SJSA1 (cell line): ENCODE measurements at regions not wholly inside any gene's neighbourhood (a gene's known extent, or its start where the extent isn't known, plus 50 kb on each side); places are given as distances from the start of the nearest gene placed in this dataset.
"Not testable (repeated sequence)": the region's sequence is repeated elsewhere in the genome, so short reads cannot be mapped to it uniquely, and the experiment has no call there.

Experiments used
- DNase-seq, 2 experiments: peaks; one replicate each; pipeline ENCODE4 v3.0.0-alpha.2; 2015 to 2020; ENCODE audit warnings: low spot score in 2 of 2, low read depth in 1 of 2
- H3K27ac ChIP-seq: fragments of 250-450 bp; sonication (Bioruptor Pico); 2 replicates; pipeline ENCODE4 v1.5.1; 2020; ENCODE audit warnings: mild to moderate bottlenecking, moderate library complexity
- H3K27me3 ChIP-seq: fragments of 250-450 bp; sonication (Bioruptor Pico); replicated peaks from 2 replicates; pipeline ENCODE4 v1.5.1; 2020; ENCODE audit warnings: mild to moderate bottlenecking, moderate library complexity
- H3K36me3 ChIP-seq: fragments of 250-450 bp; sonication (Bioruptor Pico); 2 replicates; pipeline ENCODE4 v1.5.1; 2020; ENCODE audit warnings: mild to moderate bottlenecking
- H3K4me1 ChIP-seq: fragments of 250-450 bp; sonication (Bioruptor Pico); replicated peaks from 2 replicates; pipeline ENCODE4 v1.6.1; 2021; ENCODE audit warnings: mild to moderate bottlenecking
- H3K4me3 ChIP-seq: fragments of 250-450 bp; sonication (Bioruptor Pico); 2 replicates; pipeline ENCODE4 v1.5.1; 2020; ENCODE audit warnings: mild to moderate bottlenecking
- H3K9me3 ChIP-seq: fragments of 250-450 bp; sonication (Bioruptor Pico); replicated peaks from 2 replicates; pipeline ENCODE4 v1.5.1; 2020; ENCODE audit warnings: mild to moderate bottlenecking

DNA sequence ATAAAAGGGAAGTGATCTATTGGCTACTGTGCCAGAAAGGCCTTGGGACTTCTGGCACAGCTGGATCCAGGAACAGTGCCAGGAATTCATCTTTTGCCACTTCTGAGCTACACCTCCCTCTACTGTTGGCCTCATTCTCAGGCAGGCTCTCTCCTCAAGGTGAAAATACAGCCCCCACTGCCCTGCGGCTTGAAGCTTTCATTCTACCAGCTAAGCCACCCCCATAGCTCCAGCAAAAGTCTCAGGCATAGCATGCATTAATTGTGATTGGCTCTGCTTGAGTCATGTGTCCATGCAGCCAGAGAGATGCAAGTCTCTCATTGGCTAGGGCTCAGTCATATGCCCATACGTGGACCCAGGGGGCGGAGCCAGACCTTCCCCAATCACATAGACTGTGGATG is 142.4 kb downstream of the TPRA1 start:
- no peaks in the 10 kb centered on the region for H3K4me1 ChIP-seq
- DNase-seq, result no peak
- no peak overlapping the region for H3K4me3 ChIP-seq
- no peak overlapping the region for H3K27ac ChIP-seq
- no peaks in the 10 kb centered on the region for H3K36me3 ChIP-seq
- no peaks in the 10 kb centered on the region for H3K9me3 ChIP-seq
- peaks cover 3% of the 10 kb centered on the region; the same call in 1 of the 2 replicates for H3K27me3 ChIP-seq

DNA sequence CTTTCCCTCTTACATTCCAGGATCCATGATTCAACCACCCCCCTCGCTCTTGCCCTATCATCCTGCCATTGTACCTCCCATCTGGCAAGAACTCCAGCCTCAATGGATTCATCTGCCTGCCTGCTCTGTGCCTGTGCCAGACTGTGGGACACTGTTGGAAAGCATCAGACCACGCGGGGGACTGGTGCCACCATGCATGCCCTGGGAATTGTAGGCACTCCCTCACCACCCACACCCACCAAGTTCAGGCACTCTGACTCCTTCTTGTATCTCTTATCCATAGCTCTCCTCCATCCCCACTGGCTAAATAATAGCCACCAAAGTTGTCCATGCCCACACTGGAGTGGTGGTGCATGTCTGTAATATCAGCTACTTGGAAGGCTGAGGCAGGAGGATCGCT is 143.8 kb downstream of the TPRA1 start:
- Histone ChIP-seq H3K9me3 (no peaks in the 10 kb centered on the region), H3K36me3 (no peaks in the 10 kb centered on the region), H3K27ac (no peak overlapping the region), H3K4me1 (no peaks in the 10 kb centered on the region), H3K27me3 (peaks cover 3% of the 10 kb centered on the region; the same call in 1 of the 2 replicates), H3K4me3 (no peak overlapping the region)
- DNase-seq, result no peak

DNA sequence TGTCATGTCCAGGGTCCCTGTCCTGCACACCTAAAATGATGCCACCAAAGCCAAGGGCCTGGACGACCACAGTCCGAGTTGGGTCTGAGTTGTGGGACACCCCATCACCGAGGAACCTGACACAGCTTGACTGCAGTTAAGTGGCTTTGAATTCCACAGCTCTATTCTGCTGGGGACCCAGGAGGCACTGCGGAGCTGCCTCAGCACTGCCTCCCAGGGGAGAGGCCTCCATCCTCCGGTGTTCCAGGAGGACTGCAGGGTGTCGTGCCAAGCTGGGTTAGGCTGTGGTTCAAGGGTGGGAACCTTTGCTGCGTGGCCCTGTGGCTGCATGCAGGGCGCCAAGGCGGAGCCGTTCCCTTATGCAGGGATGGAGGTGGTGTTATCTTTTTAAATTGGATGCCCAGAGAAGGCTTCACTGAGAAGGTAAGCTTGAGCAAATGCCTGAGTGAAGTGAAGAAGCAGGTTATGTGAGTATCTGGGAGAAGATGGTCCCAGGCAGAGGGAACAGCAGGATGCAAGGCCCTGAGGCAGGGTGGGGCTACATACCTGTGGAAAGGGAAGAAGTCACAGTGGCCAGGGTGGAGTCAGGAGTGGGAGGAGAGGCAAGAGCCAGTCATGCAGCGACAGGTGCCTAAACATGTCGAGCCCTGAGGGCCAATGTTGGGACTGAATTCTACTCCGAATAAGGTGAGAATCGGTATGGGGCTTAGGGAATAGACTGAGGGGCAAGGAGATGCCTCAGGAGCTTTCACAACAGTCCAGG is 144.8 kb downstream of the TPRA1 start:
- H3K27ac ChIP-seq, result no peak overlapping the region
- peaks cover 3% of the 10 kb centered on the region; the same call in 1 of the 2 replicates for H3K27me3 ChIP-seq
- no peak for DNase-seq
- no peaks in the 10 kb centered on the region for H3K9me3 ChIP-seq
- H3K4me3 ChIP-seq, result no peak overlapping the region
- H3K36me3 ChIP-seq, result no peaks in the 10 kb centered on the region
- no peaks in the 10 kb centered on the region for H3K4me1 ChIP-seq

DNA sequence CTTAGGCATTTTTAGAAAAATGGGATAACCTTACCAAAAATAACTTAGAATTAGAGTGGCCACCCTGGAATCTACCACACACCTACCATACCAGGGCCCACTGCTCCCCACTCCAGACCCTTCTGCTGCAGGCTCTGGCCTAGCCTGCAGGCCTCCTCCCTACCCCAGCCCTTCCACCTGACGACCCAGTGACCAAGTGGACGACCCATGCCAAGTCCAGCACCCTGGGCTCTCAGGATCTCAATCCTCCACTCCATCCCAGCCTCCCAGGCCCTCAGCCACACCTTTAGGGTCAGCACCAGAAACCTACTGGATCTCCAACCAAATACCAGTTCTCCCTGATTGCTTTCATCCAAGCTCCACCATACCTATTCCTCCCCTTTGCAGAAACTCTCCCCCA is 145.8 kb downstream of the TPRA1 start:
- no peak overlapping the region for H3K27ac ChIP-seq
- no peaks in the 10 kb centered on the region for H3K36me3 ChIP-seq
- no peaks in the 10 kb centered on the region for H3K9me3 ChIP-seq
- H3K27me3 ChIP-seq, result peaks cover 3% of the 10 kb centered on the region; the same call in 1 of the 2 replicates
- DNase-seq, result peak in 1 of 2 experiments; percentile 14
- H3K4me1 ChIP-seq, result no peaks in the 10 kb centered on the region
- H3K4me3 ChIP-seq, result no peak overlapping the region

DNA sequence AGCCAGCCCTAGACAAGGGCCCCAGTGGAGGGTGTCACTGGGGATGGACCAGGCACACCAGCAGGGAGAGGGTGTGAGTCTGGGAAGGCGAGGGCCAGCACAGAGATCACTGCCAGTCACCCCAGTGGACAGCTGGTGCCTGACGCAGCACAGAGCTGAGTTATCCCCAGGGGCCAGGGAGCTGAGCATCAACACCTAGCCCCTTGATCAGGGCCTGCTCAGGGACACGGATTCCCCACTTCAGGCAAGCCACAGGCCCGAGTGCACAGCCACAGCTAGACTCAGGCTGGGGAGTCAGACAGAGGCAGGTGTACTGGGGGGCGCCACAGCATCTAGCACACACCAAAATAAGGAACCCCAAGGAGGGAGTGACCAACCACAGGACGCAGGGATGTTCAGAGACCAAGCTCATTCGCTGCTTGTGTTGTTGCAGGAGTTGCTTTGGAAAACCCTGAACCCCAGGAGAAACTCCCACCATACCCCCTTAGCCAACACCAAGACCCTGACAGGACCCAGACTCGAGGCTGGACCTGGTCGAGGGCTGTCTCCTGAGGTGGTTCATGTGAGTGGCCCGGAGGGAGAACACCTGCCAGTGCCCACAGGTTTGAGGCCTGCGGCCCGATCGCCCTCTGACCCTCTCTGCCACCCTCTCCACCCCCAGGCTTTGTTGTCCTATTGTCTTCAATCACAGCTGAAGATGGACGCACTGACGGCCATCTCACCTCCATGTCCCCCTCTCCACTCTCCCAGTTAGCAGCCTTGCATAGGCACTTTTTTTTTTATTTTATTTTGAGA is 146.8 kb downstream of the TPRA1 start:
- Histone ChIP-seq H3K36me3 (no peaks in the 10 kb centered on the region), H3K27me3 (peaks cover 3% of the 10 kb centered on the region; the same call in 1 of the 2 replicates), H3K27ac (no peak overlapping the region), H3K9me3 (no peaks in the 10 kb centered on the region), H3K4me1 (no peaks in the 10 kb centered on the region), H3K4me3 (no peak overlapping the region)
- peak in 1 of 2 experiments; percentile 19 for DNase-seq

DNA sequence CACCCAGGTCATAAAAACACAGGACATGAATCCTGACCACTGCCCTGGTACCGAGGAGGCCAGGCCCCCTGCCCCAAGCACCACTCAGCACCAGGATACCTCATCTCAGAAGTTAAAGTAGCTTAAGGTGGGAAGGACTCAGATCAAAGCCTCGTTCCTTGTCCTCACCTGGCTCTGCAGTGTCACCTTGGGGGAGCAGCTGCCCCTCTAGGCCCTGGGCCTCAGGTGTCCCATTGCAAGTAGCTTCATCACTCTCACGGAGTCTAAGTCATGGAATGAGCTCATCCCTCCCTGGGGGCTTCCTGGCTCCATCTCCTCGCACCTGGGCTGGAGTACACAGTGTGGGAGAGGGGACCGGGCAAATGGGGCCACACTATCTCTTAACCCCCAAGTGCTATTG is 148.0 kb downstream of the TPRA1 start:
- Histone ChIP-seq H3K27me3 (peaks cover under 1% of the 10 kb centered on the region; the same call in 1 of the 2 replicates), H3K9me3 (no peaks in the 10 kb centered on the region), H3K27ac (no peak overlapping the region), H3K4me3 (no peak overlapping the region), H3K36me3 (no peaks in the 10 kb centered on the region), H3K4me1 (no peaks in the 10 kb centered on the region)
- no peak for DNase-seq

DNA sequence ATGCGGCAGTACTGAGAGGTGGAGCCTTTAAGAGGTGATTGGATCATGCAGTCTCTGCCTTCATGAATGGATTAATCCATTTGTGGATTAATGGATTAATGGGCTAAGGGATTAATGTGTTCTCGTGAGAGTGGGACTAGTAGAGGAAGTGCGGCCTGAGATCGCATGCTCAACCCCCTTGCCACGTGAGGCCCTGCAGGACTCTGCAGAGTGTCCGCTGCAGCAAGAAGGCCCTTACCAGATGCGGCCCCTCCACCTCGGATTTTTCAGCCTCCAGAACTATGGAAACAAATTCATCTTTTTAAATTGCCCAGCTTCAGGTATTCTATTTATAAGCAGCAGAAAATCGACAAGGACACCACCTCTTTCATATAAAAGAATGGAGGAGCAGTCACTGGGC is 148.8 kb downstream of the TPRA1 start:
- DNase-seq, result peak in 1 of 2 experiments; percentile 13
- Histone ChIP-seq H3K9me3 (no peaks in the 10 kb centered on the region), H3K27me3 (no peaks in the 10 kb centered on the region), H3K27ac (no peak overlapping the region), H3K36me3 (no peaks in the 10 kb centered on the region), H3K4me3 (no peak overlapping the region), H3K4me1 (no peaks in the 10 kb centered on the region)

DNA sequence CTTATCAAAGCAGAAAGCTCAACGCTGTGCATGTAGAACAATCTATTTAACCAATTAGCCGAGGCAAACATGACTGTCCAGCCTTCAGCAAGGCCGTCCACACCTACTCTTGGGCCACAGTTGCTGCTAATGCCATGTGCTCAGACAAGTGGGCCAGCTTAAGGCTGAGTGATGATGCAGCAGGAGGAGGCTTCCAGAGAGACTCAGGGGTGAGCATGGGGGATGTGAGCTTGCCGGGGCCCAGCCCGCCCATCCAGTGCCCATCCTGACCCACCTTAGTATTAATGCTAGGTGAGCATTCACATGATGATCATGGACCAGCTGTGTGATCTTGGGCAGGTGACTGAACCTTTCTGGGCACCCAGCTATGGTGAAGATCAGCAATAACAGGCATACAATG is 150.1 kb downstream of the TPRA1 start:
- no peak overlapping the region for H3K4me3 ChIP-seq
- no peaks in the 10 kb centered on the region for H3K9me3 ChIP-seq
- H3K27me3 ChIP-seq, result 0 out of 2 replicates have a peak, but pooled peaks cover 4% of the 10 kb centered on the region
- DNase-seq, result no peak
- no peaks in the 10 kb centered on the region for H3K4me1 ChIP-seq
- H3K27ac ChIP-seq, result no peak overlapping the region
- H3K36me3 ChIP-seq, result no peaks in the 10 kb centered on the region

DNA sequence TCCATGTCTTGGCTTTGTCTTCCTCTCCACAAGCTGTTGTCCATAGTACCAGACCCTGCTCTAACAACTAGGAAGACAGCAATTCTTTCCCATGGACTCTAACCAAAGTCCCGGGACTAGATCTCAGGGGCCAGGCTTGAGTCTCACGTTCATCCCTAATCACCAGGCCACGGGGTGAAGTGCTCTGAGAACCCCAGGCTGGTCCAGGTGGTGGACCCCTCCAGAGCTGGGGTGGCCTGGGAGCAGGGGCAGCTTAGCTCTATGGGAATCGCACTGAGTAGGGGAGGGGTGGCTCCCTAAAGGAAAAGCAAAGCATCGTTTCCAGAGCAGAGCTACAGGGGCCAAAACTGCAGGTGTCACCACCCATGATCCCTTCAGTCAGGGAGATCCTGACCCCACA is 150.9 kb downstream of the TPRA1 start:
- no peaks in the 10 kb centered on the region for H3K9me3 ChIP-seq
- no peak overlapping the region for H3K4me3 ChIP-seq
- peak in 1 of 2 experiments; percentile 21 for DNase-seq
- H3K36me3 ChIP-seq, result no peaks in the 10 kb centered on the region
- H3K27me3 ChIP-seq, result 0 out of 2 replicates have a peak, but pooled peaks cover 4% of the 10 kb centered on the region
- H3K27ac ChIP-seq, result no peak overlapping the region
- no peaks in the 10 kb centered on the region for H3K4me1 ChIP-seq

DNA sequence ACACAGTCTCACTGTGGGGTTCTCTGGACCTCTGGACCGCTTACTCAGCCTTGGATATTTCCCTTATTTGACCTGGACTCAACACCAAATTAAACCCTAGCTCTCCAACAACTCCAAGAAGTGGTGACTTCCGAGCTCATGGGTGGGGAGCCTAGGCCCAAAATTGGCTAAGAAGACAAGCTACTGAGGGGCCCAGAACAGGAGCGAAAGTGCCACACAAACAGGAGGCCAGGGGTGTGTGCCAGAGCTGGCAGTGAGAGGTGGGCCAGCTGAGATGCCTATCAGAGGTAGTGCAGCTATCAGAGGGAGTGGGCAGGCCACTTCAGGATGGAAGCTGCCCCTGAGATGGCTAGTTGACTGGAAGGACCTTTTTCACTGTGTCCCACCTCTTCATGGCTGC is 151.1 kb upstream of the PRR20G start:
- DNase-seq, result peak in 1 of 2 experiments; percentile 11
- H3K4me3 ChIP-seq, result no peak overlapping the region
- H3K27ac ChIP-seq, result no peak overlapping the region
- H3K9me3 ChIP-seq, result no peaks in the 10 kb centered on the region
- no peaks in the 10 kb centered on the region for H3K4me1 ChIP-seq
- H3K27me3 ChIP-seq, result 0 out of 2 replicates have a peak, but pooled peaks cover 4% of the 10 kb centered on the region
- H3K36me3 ChIP-seq, result no peaks in the 10 kb centered on the region

DNA sequence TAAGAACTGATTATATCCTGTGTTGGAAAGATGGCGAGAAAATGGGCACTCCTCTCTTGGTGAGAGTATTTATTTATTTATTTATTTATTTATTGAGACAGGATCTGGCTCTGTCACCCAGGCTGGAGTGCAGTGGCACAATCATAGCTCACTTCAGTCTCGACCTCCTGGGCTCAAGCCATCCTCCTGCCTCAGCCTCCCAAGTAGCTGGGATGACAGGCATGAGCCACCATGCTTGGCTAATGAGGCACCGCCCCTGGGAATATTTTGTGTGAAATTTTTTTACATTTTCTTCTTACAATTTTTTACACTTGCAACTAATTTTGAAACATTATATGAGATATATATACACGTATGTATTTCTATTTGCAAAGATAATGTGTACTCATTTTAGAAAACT is 150.5 kb upstream of the PRR20G start:
- Histone ChIP-seq H3K4me3 (no peak overlapping the region), H3K4me1 (no peaks in the 10 kb centered on the region), H3K27me3 (0 out of 2 replicates have a peak, but pooled peaks cover 4% of the 10 kb centered on the region), H3K9me3 (no peaks in the 10 kb centered on the region), H3K36me3 (no peaks in the 10 kb centered on the region), H3K27ac (no peak overlapping the region)
- no peak for DNase-seq

DNA sequence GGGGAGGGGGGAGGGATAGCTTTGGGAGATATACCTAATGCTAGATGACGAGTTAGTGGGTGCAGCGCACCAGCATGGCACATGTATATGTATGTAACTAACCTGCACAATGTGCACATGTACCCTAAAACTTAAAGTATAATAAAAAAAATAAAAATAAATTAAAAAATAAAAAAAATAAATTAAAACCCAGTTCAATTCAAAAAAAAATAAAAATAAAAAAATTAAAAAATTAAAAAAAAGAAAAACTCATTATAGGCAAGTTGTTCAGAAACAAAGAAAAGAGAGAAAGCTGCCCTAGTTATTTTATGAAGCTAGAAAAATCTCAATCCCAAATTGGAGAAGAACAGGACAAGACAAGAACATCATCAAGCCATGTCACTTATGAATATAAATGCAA is 147.5 kb upstream of the PRR20G start:
- H3K36me3 ChIP-seq, result not testable (repeated sequence)

DNA sequence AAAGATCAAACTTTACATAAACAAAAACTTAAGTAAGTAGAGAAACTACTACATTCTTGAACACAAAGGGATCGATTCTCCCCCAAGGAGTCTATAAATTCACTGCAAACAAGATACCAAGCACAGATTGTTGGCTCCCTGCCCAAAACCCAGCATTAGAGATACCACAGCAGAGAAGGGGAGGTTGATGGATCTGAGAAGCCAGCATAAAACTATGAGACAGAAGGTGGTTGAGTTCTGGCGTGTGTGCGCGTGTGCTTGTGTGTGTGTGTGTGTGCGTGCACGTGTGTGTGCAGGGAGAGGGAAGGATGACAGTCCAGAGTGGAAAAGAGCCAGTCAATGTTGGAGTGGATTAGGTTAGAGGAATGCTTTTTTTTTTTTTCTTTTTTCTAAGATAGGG is 143.2 kb upstream of the PRR20G start:
- peaks cover 29% of the 10 kb centered on the region; the same call in 1 of the 2 replicates for H3K27me3 ChIP-seq
- no peaks in the 10 kb centered on the region for H3K9me3 ChIP-seq
- no peak overlapping the region for H3K27ac ChIP-seq
- H3K36me3 ChIP-seq, result no peaks in the 10 kb centered on the region
- H3K4me3 ChIP-seq, result no peak overlapping the region
- peak in 1 of 2 experiments; percentile 28 for DNase-seq
- no peaks in the 10 kb centered on the region for H3K4me1 ChIP-seq

More for the DNA sequence above, 147.5 kb upstream of the PRR20G start:
- not testable (repeated sequence) for H3K27me3 ChIP-seq, H3K4me3 ChIP-seq, DNase-seq, H3K9me3 ChIP-seq, H3K4me1 ChIP-seq, H3K27ac ChIP-seq
